HG02840 (cell line): ENCODE measurements at regions not wholly inside any gene's neighbourhood (a gene's known extent, or its start where the extent isn't known, plus 50 kb on each side); places are given as distances from the start of the nearest gene placed in this dataset.

Experiments
- ATAC-seq: cut with Tn5 transposase; IDR thresholded peaks from one replicate; pipeline ENCODE4 v1.9.1; 2021; ENCODE audit warnings: mild to moderate bottlenecking, moderate library complexity, moderate number of reproducible peaks; ENCODE audit not compliant: unreplicated experiment, low FRiP score

DNA sequence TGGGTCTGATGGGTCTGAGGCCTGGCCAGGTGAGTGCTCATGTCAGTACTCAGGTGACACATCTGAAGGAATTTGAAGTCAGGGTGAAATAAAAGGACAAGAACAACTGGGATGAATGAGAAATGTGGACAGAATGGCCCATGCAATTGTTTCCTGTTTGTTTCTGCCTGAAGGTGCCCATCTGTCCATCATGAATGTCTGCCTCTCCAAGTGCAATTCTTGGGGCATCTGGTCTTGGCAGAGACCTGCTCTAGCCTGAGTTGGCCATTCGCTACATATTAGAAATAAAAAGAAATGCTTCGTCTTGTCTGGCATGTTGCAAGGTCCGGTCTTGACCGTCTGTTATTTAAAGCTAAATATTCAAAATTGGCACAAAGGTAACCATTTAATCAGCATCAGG, 142.0 kb upstream of the AGBL1 start:
- ATAC-seq, result no peak

DNA sequence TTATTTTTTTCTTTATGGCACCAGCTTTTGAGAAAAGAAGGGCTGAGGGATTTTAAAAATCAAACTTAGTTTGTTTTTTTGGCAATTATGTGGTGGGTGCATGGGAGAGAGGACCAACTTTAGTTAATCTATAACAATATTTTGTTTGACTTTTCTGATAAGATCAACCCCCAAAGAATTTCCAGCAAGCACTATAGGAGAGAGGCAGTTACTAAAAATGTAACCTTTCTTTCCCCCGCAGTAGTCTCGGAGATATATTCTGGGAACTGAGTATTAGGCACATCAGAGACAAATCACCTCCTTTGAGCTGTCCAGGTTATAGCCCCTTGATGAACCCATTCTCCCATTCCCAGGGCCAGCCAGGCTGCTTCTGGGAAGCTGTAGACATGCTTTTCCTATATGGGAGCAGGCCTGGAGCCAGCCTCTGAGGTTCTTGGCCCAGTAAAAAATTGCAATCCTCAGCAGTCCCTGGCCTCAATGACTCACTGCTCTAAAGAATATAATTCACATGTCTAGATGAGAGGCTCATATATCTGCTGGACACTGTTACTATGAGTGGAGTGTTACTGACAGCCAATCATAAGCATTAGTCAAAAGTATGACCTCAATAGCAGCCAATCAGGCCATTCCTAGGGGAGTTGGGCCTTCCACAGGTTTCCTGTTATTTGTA, 138.3 kb upstream of the AGBL1 start:
- no peak for ATAC-seq

DNA sequence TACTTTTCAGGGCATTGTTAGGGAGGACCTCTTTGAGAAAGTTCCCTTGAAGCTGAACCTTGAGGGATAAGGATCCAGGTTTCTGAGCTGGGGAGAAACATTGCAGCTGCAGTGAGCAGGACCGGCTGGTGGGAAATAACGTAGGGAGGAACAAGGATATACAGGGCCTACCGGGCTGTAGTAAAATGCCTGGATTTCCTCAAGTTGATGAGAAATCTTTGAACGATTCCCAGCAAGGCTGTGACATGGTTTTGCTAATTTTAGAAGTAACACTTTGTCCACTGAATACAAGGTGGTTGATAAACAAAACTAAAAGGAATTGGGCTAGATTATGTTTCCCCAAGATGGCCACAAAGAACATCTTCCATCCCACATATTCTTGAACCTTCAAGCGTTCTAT, 137.0 kb upstream of the AGBL1 start:
- no peak for ATAC-seq

DNA sequence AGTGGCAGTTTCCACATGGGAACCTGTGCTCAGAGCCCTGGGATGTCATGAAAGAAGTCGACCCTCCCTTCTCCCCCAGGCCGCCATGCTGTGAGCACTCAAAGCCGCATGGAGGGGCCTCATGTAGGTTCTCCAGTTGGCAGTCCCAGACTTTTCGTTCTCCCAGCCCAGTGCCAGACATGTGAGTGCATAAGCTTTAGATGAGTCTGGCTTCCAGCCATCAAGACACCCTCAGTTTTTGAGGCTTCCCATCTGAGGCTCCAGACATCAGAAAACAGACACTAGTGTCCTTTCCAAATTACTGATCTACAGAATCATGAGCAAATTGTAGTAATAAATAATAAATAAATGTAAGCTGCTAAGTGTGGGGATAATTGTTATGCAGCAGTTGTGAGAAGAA, 136.5 kb upstream of the AGBL1 start:
- ATAC-seq, result no peak

DNA sequence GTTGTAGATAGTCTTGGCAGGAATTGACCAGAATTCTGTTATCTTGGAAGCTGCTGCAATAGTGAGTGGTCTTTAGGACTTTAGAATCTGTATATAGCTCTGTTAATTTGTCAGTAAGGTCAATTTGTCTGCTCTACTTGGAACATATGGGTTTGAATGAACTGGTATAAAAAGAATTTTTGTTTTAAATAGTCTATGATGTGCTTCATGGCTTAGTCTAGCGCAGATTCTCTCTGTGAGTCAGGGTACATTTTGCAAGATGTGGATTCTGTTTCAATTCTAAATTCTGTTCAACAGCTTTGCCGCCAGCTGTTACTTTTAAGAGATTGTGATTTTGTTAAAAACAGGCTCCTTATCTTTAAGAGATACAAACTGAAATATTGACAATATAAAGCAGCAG, 135.9 kb upstream of the AGBL1 start:
- no peak for ATAC-seq

DNA sequence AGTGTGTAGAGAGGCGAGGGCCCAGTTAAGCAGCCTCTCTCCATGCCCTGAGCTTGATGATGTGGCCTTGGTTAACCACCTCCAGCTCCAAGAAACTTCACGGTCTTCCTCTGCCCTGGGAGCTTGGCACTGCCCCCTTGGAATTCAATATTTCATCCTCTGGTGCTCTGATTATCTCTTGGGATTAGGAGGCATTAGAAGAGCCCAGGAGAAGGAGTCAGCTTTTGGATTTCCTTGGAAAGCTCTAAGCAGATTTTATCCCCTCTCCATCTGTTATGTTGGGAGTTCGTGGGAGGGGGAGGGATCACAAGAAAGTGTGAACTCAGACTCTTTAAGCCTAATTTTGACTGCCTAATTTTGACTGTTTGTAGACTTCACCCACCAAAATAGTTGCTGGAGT, 132.7 kb upstream of the AGBL1 start:
- no peak for ATAC-seq

DNA sequence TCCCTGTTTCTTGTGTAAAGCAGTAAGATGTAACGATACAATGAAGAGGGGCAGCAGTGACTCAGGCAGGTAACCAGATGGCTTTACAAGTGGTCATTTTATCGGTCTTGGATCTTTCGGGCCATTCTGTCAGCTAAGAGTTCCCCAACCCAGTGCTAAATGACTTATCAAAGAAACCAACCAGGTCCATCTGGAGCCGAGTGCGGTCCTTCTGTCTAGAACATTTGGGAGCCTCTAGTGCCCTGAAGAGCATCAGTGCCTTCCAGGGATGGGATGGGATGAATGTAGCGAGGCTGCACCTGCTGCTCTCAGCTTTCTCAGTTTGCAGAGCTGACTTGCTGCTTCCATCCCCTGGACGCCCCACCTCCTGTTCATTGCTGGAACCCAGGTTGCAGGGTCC, 131.7 kb upstream of the AGBL1 start:
- no peak for ATAC-seq

DNA sequence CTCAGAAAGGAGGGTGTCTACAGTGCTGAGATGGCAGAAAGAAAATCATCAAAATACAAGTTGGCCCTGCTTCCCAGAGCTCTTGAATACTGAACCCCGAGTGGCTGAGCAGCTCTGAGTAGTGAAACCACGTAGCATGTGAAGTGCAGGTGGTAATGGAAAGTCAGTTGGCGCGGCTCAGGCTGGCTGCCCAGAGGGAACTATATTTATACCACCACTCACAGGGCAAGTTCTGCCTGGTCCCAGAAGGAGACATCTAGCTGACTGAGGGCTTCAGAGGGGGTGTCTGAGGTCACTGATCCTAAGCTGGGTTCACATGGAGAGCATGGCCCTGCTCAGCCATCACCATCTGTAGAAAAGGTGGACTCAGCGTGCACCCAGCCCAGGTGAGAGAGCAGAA, 129.6 kb upstream of the AGBL1 start:
- ATAC-seq, result peak; percentile 72

DNA sequence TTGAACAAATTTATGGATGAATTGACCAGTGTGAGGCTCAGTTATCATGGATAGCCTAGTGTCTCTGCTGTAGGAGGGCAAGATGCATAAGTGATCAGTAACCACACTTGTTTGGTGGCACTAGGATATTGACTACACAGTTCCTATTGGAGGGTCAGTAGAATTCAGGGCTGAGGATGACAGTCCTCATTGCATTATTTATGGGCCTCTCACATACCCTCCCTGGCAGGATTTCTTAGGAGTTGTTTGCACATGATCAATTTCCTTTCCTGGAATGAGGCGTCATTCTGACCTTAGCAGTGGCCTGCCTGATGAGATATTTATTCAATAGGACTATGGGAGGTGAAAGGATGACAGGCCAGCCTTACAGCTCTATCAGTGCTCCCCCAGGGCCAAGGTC, 125.1 kb upstream of the AGBL1 start:
- ATAC-seq, result no peak

DNA sequence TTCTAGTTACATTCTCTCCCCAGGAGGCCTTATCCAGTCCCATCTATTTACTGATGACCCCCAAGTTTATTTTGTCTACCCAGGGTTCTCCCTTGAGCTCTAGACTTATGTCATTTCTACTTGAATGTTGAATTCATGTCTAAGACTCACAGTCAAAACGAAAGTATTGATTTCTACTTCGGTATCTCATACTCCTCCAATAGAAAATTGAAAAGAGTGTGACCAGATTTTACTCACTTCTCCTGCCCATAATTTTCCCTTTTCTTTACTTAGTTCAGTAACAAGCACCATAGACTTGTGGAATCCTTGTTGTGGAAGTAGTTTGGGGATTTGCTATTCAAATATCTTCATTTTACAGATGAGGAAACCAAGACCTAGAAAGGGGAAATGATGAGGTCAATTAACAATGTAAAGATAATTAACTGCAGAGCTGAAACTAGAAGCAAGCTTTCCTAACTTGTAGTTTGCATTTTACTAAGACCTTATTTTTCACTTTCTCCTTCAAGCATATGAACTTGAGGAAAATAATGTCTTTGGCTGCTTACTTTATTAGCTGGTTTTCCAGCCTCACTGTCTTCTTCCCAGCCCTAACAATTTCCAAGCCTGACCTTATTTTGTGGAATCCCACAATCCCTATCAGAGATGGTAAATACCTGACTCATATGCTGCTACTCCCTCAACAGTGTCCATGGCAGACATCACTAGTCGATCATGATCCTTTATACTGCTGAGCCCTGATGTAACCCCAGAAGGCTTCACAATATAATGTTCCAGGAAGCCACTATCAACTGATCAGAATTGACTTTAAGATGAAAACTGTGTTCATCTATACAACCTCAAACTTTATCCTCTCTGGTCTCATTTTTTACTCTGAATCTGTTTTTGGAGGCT, 123.9 kb upstream of the AGBL1 start:
- peak; percentile 80 for ATAC-seq

DNA sequence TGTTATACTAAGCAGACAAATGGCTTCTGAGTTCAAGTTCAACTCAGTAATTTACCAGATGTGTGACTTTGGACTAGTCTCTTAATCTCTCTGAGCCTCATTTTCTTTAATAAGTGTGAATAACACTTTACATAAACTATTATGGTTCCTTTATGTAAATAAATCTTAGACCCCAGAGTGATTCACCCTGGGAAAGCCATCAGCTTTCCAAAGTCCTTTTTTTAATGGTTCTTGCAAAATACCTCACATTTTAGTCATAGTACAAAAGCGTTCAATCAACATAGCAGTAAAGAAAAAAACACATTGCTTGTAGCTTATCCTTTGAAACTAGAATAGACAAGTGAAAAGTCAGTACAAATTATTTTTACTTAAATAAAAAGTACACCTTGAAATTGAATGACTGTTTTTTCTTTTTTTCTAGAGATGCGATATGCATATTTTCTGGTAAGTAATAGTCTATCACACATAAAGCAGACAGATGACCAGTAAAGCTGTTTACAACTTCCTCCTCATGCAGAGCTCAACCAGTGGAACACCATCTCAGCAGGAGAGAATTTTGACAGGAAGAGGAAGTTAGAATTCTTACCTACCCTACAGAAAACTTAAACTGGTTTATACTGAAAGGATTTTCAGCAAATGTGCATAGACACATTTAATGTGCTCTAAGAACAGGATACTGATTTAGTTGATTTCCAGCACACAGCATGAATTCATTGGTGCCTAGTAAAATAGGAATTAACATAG, 123.0 kb upstream of the AGBL1 start:
- ATAC-seq, result no peak

DNA sequence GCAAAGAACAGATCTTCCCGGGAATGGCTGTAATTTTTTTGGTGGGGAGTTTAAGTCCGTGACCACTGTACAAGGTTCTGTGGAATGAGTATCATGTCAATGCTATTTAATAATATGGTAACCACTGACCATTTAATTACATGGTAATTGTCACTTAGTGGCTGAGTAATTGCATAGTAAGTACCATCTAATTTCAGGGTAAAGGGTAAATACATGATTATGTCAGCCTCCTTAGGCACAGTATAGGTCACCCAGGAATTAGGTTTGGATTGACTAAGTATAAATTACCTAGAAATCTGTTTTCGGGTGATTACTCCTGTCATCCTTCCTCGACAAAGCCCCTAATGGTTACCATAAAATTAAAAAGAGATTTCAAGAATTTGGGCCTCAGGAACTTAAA, 120.1 kb upstream of the AGBL1 start:
- ATAC-seq, result no peak

DNA sequence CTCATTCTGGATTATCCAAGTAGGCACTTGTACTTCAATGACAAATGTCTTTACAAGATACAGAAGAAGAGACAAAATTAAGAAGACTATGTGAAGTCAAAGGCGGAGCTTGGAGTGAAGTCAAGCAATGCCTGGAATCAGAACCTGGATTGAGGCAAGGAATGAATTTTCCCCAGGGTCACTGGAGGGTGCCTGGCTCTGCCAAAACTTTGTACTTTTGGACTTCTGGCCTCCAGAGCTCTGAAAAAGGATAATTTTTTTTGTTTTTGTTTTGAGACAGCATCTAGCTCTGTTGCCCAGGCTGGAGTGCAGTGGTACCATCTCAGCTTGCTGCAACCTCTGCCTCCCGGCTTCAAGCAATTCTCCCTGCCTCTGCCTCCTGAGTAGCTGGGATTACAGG, 119.3 kb upstream of the AGBL1 start:
- no peak for ATAC-seq

DNA sequence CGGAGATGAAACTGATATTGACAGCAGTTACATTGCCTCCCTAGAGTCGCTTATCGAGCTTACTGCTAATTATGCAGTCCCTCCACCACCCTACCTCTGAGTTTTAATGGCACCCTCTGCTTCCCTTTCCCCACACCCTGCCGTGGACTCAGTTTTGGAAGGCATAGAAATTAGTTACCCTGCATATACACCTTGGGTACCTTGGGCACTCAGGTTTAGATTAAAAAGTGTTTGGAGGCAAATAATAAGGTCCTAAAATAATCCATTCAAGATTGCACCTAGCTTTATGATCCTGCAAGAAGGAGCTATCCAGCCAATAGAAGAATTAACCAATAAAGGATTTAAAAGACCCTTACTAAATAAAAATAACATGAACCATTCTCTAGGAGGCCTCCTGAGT, 117.8 kb upstream of the AGBL1 start:
- ATAC-seq, result no peak

DNA sequence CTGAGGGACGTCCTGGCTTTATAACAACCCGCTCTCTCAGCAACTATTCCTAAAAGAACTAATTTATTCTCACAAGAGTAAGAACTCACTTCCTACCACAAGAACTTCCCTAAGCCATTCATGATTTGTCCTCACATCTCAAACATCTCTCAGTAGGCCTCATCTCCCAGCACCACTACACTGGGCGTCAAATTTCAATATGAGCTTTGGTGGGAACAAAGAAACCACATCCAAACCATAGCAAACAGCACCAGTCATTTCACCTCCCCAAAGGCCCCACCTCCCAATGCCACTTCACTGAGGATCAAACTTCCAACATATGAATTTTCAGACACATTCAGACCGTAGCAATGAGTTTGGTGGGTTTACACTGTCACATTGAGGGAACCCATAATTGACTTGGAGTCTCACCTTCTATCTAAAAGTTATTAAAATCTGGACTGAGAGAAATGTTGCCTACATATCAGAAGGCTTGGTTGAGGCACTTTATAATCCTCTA, 116.4 kb upstream of the AGBL1 start:
- no peak for ATAC-seq

DNA sequence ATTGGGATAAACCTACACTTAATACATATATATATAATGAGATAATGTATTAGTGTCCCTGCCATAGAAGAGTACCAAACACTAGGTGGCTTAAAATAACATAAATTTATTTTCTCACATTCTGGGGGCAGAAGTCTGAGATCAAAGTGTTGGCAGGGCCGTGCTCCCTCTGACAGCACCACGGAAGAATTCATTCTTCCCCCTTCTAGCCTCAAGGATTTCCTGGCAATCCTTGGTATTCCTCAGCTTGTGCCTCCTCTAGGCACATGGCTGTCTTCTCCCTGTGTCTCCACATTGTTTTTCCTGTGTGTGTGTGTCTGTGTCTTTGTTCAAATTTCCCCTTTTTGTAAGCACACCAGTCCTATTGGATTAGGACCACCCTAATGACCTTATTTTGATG, 115.2 kb upstream of the AGBL1 start:
- no peak for ATAC-seq

DNA sequence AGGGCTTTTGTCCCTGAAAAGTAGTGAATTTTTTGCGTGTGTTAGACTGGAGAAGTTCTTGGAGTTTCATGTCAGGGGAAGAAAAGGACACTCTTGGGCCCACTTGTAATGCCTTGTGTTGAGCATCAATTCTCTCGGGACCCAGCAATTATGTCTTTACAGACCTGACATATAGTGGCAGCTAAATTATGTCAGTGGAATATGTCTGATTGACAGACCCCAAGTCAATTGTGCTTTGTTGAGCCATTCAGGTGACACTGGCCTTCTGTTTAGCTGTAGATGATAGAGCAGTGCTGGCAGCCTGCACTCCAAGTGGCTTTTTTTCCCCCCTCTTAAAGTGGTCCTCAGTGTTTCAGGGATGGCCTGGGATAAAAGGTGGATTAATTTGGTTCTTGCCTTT, 112.1 kb upstream of the AGBL1 start:
- no peak for ATAC-seq

DNA sequence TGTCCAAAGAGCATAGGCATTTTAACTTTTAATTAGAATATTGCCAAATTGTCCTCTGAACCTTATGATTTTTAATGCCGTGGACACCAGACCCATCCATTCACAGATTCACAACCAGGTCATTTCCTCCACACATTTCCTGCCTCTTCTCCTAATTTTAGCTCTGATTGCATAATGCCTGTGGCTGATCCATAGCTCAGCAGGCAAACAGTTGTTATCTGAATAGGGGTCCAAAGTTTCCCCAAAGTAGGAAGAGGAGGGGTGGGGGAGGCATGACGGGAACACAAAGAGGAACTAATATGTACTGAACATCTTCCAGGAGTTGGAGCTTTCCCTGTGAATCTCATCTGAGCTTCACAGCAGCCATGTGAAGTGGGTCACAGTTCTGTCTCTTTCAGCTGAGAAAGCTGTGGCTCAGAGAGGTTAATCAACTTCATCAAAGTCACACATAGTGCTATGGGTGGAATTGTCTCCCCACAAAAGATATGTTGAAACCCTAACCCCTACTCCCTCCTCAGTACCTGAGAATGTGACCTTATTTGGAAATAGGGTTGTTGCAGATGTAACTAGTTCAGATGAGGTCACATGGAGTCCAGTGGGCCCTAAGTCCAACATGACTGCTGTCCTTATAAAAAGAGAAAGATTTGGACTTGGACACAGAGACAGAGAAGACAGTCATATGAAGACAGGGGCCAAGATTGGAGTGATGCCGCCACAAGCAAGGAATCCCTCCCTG, 106.7 kb upstream of the AGBL1 start:
- no peak for ATAC-seq

DNA sequence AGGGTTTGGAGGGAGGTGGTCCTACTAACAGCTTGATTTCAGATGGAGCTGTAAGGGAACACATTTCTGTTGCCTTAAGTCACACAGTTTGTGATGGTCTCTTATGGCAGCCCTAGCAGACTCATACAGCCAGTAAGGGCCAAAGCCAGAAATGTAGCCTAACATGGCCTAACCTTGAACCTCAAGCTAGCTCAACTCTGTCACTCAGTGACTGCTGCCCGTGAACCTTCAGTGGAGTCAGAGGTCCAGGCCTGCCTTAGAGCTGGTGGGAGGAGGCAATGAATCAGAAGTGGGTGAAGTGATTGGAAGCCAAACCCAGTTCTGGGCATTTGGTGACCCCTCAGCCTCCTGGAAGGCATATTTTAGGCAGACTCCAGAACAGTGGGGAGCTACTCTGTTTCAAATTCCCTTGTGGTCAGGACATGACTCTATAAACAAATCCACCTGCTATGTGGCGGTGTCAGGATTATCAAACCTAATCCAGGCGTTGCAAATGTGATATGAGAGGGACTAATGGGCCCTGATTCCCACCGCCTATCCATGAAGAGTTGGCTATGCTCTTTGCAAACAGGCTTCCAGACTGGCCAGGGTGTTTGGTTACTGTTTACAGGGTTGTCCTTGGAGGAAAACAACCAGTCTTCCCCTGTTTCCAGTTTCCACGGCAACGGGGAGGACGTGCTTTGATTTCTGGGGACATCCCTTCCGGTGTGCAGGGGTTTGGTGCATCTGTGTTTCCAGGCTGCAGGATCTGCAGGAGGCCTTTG, 105.9 kb upstream of the AGBL1 start:
- ATAC-seq, result no peak

DNA sequence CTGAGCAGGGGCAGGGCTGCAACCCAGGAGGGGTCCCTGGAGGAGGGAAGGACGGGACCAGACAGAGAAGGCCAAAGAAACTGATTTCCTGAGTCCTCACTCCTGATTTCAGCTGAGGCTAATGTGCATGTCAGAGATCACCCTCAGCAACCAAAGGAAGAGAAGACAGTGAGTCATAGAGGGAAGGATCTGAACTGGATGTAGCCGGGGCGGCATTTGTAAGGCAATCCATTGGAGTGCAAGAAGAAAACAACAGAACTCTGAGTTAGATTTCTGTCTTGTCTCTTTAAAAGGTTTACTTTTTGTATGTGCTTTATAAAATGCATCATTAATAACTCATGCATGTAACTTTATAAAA, 105.3 kb upstream of the AGBL1 start:
- no peak for ATAC-seq
